ENCODE measurements at regions not wholly inside any gene's neighbourhood (a gene's known extent, or its start where the extent isn't known, plus 50 kb on each side); places are given as distances from the start of the nearest gene placed in this dataset.
A peak's percentile ranks its signal among the peaks of the same experiment; 100 is the strongest.

- TF ChIP-seq HDAC6 (IDR thresholded peaks at IDR 0.05; ENCODE audit: low read depth, low read length) (no peak), GABPA (IDR thresholded peaks at IDR 0.05; ENCODE audit: borderline replicate concordance, insufficient read depth, low read length) (0 out of 2 replicates have a peak, but pooled peaks have one; percentile 56), RXRA (IDR thresholded peaks at IDR 0.05; ENCODE audit: insufficient read depth, low read depth, low read length) (no peak), ATF2 (IDR thresholded peaks at IDR 0.05; ENCODE audit: low read length) (no peak), ZNF274 (IDR thresholded peaks at IDR 0.05; ENCODE audit: borderline replicate concordance, extremely low read depth, low read length) (no peak), TAF7 (optimal IDR thresholded peaks at IDR 0.05; ENCODE audit: borderline replicate concordance, low read depth, low read length) (no peak), FOSL1 (IDR thresholded peaks at IDR 0.05; ENCODE audit: insufficient read depth, low read depth, low read length) (no peak), JUN (IDR thresholded peaks at IDR 0.05; ENCODE audit: low read depth, low read length) (no peak), NANOG (IDR thresholded peaks at IDR 0.05; ENCODE audit: insufficient read depth, low read depth, low read length, poor library complexity, severe bottlenecking) (no peak), TEAD4 (IDR thresholded peaks at IDR 0.05; ENCODE audit: low read depth, low read length) (no peak), KDM4A (IDR thresholded peaks at IDR 0.05; ENCODE audit: low read depth, low read length, severe bottlenecking) (peak; percentile 94), KDM5A (IDR thresholded peaks at IDR 0.05; ENCODE audit: low read length) (no peak), ATF3 (IDR thresholded peaks at IDR 0.05; ENCODE audit: insufficient read depth, low read depth, low read length) (no peak), POLR2A (IDR thresholded peaks at IDR 0.05; ENCODE audit: control extremely low read depth in 1 of 2, low read depth in 2 of 2, low read length in 2 of 2) (peak in 1 of 2 experiments; percentile 50; a peak in 1 of 3 replicates), BCL11A (IDR thresholded peaks at IDR 0.05; ENCODE audit: low read depth in 2 of 2, low read length in 2 of 2) (no peak), PHF8 (conservative IDR thresholded peaks at IDR 0.05; ENCODE audit: low read depth, low read length) (peak; percentile 50; the same call in 1 of the 2 replicates), ASH2L (IDR thresholded peaks at IDR 0.05; ENCODE audit: low read length) (peak; percentile 84), NRF1 (IDR thresholded peaks at IDR 0.05; ENCODE audit: low read depth, low read length) (no peak), SP2 (IDR thresholded peaks at IDR 0.05; ENCODE audit: low read length) (no peak), CHD2 (IDR thresholded peaks at IDR 0.05; ENCODE audit: low read length) (0 out of 2 replicates have a peak, but pooled peaks have one; percentile 9), POLR2AphosphoS5 (IDR thresholded peaks at IDR 0.05; ENCODE audit: low read depth, low read length) (no peak), RAD21 (IDR thresholded peaks at IDR 0.05 in 1 of 2, conservative IDR thresholded peaks at IDR 0.05 in 1 of 2; ENCODE audit: low read depth in 2 of 2, low read length in 2 of 2) (peak; percentile 22 to 42; a peak in 3 of 4 replicates)
Measured at GRCh38 chr1:178037510-178038253, 56.2 kb upstream of the RASAL2 start (continued).
